ENCODE measurements at regions not wholly inside any gene's neighbourhood (a gene's known extent, or its start where the extent isn't known, plus 50 kb on each side); places are given as distances from the start of the nearest gene placed in this dataset.

DNA sequence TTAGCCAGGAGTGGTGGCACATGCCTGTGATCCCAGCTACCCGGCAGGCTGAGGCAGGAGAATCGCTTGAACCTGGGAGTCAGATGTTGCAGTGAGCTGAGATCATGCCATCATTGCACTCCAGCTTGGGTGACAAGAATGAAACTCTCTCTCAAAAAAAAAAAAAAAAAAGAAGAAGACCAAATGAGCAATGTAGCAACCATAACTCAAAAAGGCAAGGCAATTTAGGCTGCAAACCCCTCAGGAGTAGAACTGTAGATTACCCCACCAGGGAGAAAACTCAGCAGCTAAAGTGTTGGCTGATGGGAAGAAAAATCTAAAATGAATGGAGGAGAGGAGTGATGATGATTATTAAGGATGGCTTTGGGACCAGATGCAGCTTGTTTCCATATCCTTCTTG lies 256.7 kb upstream of the UBASH3B start:
- no peak for DNase-seq (ENCODE audit: low read depth)

GRCh38 chr11:122398167-122398566 lies 257.4 kb upstream of the UBASH3B start:
- DNase-seq (ENCODE audit: low read depth), result no peak

DNA sequence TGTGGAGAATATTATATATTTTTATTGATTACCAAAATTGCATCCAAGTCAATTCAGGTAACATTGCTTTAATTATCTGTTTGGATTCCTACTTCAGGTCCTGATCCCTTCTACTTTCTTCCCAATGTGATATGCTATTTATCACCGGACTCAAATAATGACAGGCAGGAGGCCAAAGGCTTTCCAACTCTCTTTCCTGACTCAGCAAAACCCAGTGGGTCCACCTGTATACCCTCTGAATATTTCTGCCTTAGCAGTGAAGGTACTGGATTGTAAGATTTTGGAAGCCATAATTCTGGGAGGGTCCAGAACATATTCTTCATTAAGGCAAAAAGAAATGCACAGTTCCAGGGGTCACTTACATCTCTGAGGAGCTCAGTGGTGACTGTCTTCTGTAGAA lies 260.2 kb upstream of the UBASH3B start:
- DNase-seq (ENCODE audit: low read depth), result no peak

DNA sequence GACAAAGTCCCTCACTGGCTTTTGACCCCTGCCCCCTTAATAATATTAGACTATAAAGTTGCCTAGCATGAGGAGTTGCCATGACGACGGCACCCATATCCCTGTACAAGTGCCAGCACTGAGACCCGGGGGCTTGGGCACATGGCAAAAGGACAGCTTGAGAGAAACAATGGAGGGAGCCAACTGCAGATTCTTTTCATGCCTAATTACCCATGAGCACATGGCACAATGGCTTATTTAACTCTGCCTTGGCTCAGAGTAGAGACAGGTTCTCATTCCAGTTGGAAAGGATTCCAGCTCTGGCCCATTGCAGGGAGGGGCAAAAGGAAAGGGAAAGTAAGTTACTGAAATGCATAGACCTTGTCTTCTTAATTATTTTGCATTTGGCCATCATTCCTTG lies 261.2 kb upstream of the UBASH3B start:
- no peak for DNase-seq (ENCODE audit: low read depth)

GRCh38 chr11:122393209-122393860 lies 262.2 kb upstream of the UBASH3B start:
- DNase-seq (ENCODE audit: low read depth), result no peak

DNA sequence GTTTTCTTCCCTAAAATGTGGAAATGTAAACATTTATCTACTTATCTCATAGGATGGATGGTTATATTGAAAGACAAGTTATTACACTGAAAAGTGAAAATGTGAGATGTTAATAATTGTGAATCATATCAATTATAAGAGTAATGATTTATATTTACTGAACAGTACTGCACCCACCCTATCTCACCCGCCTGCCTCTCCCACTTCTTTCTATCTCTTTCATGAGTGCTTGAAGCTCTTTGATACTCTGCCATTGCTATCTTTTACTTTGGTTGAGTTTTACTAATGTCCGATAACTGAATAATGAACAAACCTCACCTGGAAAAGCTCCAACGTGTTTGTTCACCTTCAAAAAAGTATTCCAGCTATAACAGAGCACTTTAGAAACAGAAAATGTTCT lies 263.0 kb upstream of the UBASH3B start:
- DNase-seq (ENCODE audit: low read depth), result no peak

GRCh38 chr11:122391049-122391448 lies 264.5 kb upstream of the UBASH3B start:
- no peak for DNase-seq (ENCODE audit: low read depth)

GRCh38 chr11:122383186-122383585 lies 267.2 kb upstream of the BLID start:
- no peak for DNase-seq (ENCODE audit: low read depth)

DNA sequence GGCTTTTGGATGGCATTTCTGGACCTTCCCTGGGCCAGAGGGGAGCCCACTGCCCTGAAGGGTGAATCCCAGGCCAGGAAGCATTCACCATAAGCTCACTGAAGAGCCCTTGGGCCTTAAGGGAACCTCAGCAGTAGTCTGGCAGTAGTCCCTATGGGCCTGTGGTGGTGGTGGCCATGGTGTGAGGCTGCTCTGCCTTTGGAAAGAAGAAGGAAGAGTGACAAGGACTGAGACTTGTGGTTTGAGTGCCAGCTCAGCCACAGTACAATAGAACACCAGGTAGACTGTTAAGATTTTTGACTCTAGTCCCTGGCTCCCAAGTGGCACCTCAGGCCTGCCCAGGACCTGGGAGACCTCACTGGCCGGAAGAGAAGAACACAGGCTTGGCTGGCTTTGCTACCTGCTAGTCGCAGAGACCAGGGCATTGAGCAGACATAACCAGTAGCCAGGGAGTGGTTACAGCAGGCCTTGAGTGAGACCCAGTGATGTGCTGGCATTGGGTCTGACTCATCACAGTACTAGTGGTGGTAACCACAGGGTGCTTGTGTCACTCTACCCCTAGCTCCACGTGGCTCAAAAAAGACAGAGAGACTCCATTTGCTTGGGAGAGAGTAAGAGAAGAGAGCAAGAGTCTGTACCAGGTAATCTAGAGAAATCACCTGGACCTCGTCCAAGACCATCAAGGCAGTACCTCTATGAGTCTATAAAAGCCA lies 259.8 kb upstream of the BLID start:
- DNase-seq (ENCODE audit: low read depth), result no peak

DNA sequence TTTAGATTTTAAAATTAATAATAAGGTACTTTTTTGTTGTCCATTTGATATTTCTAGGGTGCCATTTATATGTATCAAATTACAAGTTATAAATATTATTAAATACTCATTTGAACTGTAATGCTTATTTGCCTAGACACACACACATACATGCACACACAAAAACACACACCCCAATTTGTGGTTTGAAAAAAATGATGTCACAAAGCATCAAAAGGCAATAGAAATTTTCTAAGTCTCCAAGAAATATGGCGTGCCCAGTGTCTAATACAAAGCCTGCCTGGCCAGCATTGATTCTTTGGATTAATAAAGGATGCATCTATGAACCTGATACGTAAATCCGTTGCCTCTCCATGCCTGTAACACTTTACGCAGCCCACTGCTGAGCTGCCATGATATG lies 252.8 kb upstream of the BLID start:
- DNase-seq (ENCODE audit: low read depth), result no peak

- no peak for DNase-seq (ENCODE audit: low read depth)
These were observed 251.8 kb upstream of the BLID start for GRCh38 chr11:122367809-122368231.

- DNase-seq (ENCODE audit: low read depth), result no peak
These were observed 249.8 kb upstream of the BLID start for GRCh38 chr11:122365610-122366360.

- DNase-seq (ENCODE audit: low read depth), result no peak
These were observed 247.3 kb upstream of the BLID start for GRCh38 chr11:122363296-122363695.

DNA sequence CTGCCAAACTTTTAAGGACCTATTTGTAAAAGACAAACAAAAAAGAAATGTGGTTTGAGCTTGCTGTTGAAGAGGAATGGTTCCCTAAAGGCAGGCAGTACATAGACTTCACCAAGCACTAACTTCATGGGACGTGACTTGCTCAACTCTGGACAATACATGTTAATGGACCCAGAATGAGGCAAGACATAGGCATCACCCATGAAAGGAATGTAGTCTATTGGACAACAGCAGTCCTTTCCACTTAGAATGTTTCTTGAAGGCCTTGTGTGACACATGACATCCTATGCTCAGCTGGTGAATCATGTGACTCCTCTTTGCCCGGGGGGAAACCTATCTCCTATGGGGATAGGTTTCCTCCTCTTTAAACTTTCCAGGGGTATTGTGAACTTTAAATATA lies 246.4 kb upstream of the BLID start:
- no peak for DNase-seq (ENCODE audit: low read depth)

DNA sequence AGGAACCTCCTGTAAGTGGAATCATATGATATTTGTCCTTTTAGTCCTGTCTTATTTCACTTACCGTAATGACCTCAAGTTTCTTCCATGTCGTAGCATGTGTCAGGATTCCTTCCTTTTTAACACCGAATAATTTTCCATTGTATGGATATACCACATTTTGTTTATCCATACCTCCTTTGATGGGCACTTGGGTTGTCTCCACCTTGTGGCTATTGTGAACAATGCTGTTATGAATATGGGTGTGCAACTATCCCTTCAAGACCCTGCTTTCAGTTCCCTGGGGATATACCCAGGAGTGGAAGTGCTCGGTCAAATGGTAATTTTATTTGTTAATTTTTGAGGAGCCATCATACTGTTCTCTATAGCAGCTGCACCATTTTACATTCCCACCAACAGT lies 244.9 kb upstream of the BLID start:
- no peak for DNase-seq (ENCODE audit: low read depth)

DNA sequence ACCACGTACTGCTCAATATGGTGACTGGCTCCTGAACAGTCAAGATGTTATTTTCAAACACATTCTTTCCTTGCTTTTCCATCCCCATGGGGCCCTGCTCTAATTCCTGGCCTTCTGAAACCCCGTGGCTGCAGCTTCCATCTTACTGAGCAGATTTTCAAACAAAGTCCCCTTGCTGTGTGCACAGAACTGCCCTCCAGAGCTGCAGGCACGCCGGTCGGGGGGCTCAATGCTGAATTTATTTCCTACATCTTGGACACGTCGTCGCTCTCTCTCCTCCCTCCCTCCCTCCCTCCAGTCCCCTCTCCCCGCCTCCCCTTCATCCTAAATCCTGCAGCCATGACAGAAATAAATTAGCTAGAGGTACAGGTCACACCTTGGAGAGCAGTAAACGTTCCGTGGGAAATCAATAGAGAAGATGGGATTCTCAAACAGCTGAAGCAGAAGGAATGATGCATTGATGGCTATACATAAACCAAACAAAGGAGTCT lies 243.1 kb upstream of the BLID start:
- no peak for DNase-seq (ENCODE audit: low read depth)

DNA sequence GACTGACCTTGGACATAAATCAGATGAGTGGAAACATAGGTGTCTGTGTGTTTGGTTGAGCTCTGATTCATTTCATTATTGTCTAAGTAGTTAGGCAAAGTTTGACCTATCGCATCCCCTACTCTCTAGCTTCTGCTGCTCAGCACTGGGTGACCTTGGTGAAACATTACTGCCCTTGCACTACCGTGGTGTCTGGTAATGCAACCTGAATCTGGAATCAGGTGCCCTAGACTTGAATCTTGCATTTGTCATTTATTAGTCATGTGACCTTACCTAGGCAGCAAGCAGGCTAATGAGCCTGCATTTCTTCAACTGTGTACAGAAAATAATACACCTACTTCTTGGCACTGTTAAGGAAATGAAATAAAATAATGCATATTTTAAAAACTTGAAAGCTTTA lies 242.3 kb upstream of the BLID start:
- no peak for DNase-seq (ENCODE audit: low read depth)

DNA sequence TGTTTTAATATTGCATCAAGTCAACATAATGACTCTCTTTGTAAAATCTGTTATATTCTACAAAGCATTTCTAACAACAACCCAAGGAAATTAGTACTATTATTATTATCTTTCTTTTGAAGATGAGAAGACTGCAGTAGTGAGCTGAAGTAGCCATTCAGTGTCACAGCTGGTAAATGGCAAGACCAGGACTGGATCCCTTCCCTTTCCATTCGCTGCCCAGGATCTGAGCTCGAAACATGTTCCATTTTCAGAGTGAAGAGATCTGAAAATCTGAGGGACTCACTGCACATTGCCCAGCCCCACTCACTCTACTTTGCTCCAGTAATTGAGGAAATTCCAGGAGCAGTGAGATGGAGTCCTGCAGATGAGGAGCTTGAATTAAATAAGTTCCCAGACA lies 240.0 kb upstream of the BLID start:
- DNase-seq (ENCODE audit: low read depth), result no peak

DNA sequence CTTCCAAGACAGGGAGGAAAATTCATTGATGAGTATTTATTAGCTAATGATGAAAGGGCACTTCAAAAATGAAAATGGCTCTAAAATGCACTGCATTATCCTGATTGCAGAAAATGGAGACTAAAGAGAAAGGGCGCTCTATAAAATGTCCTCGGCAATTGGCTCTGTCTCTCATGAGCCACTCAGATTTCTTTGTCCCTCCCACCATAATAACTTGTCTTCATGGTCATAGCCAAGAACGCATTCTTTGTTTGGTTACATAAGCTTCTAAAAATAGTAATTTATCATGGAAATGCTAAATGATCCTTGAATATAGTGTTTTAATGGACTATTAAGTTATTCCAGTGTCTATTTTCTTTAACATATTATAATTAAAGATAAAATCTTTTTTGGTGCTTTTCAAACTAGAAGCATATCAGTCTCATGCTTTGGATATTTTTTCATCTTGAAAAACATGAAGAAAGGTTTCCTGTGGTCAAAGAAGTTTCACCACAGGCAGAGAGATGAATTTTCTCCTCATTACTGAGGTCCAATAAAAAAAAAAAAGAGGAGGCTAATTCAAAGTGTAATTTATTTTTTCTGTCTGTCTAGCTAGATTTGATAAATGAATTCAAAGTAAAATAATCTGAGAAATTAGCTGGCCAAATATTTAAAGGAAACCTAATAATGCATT lies 238.1 kb upstream of the BLID start:
- DNase-seq (ENCODE audit: low read depth), result no peak

GRCh38 chr11:122353561-122353960 lies 237.5 kb upstream of the BLID start:
- DNase-seq (ENCODE audit: low read depth), result no peak

GRCh38 chr11:122348659-122349409 lies 232.8 kb upstream of the BLID start:
- no peak for DNase-seq (ENCODE audit: low read depth)

DNA sequence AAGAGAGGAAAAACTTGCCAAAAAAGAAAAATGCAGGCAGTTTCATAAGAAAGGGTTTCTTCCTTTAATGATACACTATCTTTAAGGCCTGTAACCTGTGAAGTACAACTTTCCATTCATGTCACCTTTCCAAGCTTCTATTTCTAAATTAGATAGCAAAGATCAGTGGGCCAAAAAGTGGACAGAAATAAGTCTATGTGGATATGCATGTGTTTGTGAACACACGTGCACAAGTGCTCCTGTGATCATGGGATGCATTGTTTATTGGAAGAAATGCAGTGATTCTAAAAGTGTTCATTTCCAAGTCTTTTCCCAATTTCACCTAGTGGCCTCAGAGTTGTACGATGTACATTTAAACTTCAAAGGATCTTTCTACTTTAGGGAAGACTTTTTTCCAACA lies 230.0 kb upstream of the BLID start:
- DNase-seq (ENCODE audit: low read depth), result no peak

Data from HS-27A (cell line).